Fibroblast of skin of left biceps (primary cell): ENCODE measurements at regions not wholly inside any gene's neighbourhood (a gene's known extent, or its start where the extent isn't known, plus 50 kb on each side); places are given as distances from the start of the nearest gene placed in this dataset.
"Not testable (repeated sequence)": the region's sequence is repeated elsewhere in the genome, so short reads cannot be mapped to it uniquely, and the experiment has no call there.

ENCODE experiments used
- DNase-seq, 2 experiments: peaks; one replicate each; pipeline ENCODE4 v3.0.0-alpha.2; 2013; ENCODE audit warnings: low read depth in 2 of 2

GRCh38 chr18:44320619-44321460 is 359.8 kb upstream of the SETBP1 start:
- no peak for DNase-seq

GRCh38 chr18:44321868-44322590 is 358.7 kb upstream of the SETBP1 start:
- no peak for DNase-seq

DNA sequence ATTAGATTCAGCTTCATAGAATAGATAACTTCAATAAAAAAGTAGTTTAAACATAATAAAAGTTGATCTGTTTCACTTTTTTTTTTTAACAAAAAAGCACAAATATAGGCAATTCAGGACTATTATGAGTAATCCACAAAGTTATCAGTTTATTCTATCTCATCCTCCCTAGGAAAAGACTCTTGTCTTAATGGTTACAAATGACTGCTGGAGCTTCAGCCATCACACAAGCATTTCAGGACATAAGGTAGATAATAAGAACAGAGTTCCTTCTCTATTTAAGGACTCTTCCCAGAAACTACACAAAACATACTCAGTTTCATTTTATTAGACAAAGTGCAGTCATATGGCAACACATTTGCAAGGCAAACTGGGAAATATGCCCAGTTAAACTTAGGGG is 357.6 kb upstream of the SETBP1 start:
- DNase-seq = no peak

DNA sequence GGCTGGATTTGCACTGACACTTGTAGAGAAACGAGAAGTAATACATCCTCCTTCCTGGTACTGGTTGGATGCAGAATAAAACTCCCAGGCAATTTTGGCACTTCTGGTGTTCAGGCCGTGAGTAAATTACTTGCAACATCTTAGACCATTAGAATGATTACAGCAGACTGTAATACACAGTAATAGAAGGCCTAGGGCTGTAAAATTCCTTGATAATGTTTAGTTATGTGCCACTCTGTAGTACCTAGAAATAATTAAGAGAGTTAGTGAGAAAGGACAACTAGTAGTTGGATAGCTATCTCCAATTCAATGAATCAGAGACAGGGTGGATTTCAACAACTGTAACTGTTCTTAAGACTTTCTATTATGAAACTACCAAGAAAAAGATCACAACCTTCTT is 356.3 kb upstream of the SETBP1 start:
- DNase-seq = no peak

DNA sequence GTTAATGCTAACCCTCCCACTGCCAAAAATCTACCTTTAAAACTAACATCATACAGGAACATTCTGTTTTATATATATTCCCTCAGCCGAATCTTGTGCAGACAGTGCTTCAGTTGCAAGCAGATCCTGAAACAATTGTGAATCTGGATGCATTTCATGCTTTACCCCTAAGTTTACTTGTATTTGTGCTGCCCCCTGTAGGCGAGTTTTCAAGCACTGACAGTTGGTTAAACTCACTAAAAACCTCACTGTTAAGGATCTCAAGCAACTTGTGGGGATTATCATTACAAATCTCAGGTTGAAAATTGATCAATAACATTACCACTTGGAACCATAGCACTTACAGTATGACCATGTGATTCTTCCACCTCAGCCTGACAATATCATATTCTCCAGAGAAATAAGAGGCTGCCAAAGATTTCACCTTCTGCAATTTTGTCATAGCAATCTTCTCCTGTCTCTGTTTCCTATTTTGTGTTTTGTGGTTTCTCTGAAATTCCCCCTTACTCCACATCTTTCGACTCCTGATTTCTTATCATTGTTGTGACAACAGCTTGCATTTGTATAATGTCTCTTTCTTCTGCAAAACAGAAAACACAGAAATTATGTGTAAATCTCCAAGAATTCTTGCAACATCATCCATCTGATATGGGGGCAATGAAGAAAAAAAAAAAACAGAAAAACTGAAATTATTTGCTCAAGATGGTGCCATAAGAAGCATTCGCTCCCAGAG is 354.6 kb upstream of the SETBP1 start:
- peak; percentile 20 to 26 for DNase-seq

DNA sequence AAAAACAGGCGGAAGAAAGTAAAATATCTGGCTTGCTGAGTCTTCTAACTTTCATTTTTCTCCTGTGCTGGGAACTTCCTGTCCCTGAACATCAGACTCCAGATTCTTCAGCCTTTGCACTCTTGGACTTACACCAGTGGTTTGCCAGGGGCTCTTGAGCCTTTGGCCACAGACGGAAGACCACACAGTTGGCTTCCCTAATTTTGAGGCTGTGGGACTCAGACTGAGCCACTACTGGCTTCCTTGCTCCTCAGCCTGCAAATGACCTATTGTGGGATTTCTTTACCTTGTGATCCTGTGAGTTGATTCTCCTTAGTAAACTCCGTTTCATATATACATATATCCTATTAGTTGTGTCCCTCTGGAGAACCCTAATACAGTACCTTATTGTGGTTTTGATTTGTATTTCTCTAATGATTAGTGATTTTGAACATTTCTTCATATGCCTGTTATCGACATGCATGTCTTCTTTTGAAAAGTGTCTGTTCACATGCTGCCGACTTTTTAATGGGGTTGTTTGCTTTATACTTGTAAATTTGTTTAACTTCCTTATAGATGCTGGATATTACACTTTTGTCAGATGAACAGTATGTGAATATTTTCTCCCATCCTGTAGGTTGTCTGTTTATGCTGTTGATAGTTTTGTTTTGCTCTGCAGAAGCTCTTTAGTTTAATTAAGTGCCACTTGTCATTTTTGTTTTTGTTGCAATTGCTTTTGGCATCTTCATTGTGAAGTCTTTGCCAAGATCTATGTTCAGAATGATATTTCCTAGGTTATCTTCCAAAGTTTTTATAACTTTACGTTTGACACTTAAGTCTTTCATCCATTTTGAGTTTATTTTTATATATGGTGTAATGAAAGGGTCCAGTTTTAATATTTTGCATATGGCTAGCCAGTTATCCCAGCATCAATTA is 348.8 kb upstream of the SETBP1 start:
- no peak for DNase-seq

DNA sequence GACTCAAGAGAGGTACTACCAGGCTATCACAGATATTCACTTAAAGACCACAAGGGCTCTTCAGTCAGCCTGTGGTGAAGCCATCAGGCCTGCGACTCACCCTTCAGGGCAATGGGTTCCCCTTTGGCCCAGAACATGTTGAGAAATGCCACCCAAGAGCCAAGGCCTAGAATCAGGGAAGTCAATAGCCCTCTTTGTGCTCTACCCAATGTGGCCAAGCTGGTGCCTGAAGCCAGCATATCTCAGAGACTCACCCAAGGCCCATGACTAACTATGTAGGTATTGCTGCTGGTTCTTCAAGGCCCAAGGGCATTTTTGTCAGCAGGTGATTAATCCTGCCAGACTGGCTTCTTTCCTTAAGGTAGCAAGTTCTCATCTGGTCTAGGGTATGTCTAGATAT is 338.9 kb upstream of the SETBP1 start:
- no peak for DNase-seq

DNA sequence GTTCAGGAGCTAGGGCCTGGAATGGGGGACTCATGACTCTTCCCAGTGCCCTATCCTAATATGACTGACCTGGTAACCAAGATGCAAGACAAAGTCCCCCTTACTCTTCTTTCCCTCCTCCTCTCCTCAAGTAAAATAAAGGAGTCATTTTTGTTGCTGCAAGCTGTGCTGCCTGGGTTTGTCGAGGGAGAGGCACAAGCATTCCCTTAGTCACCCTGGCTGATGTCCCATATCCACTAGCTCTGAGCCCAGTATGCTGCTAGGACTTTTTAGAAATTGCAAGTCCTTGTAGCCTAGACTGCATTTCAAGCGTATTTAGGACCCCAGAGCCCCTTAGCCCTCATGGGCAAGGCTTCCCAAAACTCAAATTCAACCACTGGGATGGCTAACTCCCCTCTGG is 338.5 kb upstream of the SETBP1 start:
- no peak for DNase-seq

DNA sequence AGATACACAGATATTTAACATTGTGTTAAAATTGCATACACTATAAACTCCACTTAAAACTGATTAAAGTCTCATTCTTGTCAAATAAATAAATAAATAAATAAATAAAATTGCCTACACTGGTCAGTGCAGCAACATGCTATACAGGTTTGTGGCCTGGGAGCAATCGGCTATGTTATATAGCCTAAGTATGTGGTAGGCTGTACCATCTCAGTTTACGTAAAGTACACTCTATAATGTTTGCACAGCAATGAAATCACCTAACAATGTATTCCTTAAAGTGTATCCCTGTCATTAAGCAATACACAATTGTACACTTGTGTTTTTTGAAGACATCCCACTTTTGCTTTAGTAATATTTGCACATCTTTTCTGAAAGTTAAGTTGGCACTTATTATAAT is 337.7 kb upstream of the SETBP1 start:
- no peak for DNase-seq

GRCh38 chr18:44343570-44343969 is 337.1 kb upstream of the SETBP1 start:
- no peak for DNase-seq

GRCh38 chr18:44356566-44357157 is 324.0 kb upstream of the SETBP1 start:
- no peak for DNase-seq

GRCh38 chr18:44358402-44358801 is 322.3 kb upstream of the SETBP1 start:
- no peak for DNase-seq

GRCh38 chr18:44359741-44360140 is 320.9 kb upstream of the SETBP1 start:
- not testable (repeated sequence) for DNase-seq

DNA sequence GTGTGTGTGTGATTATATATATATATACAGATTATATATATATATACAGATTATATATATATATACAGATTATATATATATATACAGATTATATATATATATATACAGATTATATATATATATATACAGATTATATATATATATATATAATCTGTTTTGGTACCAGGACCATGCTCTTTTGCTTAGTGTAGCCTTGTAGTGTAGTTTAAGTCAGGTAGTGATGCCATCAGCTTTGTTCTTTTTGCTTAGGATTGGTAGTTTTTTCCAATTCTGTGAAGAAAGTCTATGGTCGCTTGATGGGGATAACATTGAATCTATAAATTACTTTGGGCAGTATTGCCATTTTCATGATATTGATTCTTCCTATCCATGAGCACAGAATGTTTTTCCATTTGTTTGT is 318.5 kb upstream of the SETBP1 start:
- DNase-seq = not testable (repeated sequence)

- no peak for DNase-seq
Measured at GRCh38 chr18:44370861-44371260, 309.8 kb upstream of the SETBP1 start.

DNA sequence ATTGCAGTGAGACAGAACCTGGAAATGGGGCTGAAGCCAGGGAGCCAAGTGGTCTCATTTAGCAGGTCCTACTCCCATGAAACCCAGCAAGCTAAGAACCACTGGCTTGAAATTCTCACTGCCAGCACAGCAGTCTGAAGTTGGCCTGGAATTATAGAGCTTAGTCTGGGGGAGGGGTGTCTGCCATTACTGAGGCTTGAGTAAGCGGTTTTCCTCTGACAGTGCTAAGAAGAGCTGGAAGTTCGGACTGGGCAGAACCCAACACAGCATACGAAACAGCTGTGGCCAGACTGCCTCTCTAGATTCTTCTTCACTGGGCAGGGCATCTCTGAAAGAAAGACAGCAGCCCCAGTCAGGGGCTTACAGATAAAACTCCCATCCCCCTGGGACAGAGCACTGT is 305.7 kb upstream of the SETBP1 start:
- DNase-seq = no peak

GRCh38 chr18:44386401-44386800 is 294.3 kb upstream of the SETBP1 start:
- DNase-seq = no peak

DNA sequence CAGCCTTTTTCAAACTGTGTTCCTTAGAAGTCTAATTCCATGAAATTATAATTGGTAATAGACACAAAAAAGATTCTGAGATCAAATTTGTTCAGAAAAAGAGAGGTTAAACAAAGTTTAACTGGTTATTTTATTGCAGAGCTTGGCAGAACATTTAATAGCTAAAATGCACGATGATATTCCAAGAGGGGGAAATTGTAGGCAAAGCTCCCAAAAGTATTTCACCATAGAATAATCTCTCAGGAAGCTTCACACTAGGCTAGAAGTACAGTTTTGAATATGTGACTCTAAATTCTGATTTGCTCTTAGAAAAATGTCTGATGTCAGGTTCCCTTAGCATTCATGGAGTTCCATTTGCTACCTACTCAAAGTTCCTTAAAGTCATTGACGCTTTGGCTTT is 292.4 kb upstream of the SETBP1 start:
- no peak for DNase-seq

- DNase-seq = no peak
Measured at GRCh38 chr18:44392933-44393332, 287.8 kb upstream of the SETBP1 start.

DNA sequence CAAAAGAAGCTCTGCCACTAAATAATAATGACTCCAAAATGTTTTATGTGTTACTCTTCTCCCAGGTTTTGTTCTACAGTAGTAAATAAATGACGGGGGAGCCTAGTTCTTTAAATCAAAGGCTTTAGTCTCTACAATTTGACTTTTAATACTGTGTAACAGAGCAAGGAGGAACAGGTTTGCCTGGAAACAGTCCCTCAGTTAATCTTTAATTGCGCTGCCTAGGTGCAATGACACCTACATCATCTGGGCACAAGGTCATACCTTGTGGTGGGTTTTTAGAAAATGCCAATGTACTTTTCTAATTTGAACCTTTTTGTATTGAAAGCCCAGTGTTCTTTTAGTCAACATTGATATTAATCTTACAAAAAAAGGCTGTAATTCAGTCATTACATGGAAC is 287.3 kb upstream of the SETBP1 start:
- DNase-seq = no peak

DNA sequence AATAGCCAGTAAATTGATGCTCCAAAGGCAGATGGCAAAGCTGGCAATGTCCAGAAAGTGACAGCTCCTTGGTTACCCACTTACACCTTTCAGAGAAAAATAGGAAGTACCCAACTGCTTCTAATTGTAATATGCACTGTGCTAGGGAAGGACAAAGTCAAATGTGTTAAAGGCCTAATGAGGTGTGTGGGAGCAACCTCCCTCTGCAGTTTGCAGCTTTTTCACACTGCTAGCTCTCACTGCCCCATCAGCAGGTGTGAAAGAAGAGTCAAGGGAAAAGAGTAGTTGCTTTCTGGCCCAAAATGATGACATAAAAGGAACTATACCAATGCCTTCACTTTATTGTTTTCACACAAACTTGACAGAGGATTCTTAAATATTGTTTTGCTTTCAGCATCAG is 284.1 kb upstream of the SETBP1 start:
- no peak for DNase-seq
